PC-9 (cell line): ENCODE measurements at regions not wholly inside any gene's neighbourhood (a gene's known extent, or its start where the extent isn't known, plus 50 kb on each side); places are given as distances from the start of the nearest gene placed in this dataset.

Experiments
- BruUV-seq: library from RNA; stranded (reverse); fragments of 400-500 nt; replicated peaks from 2 replicates; lab custom pipeline; 2021; lab: Mats Ljungman, UMichigan
- CTCF ChIA-PET: fragments of 300-600 bp; sonication (Branson Sonifier 250); formaldehyde crosslinking; loops from one replicate; lab custom pipeline; 2022; ENCODE audit warnings: antibody characterized with exemption; lab: Charles Lee
- POLR2A ChIA-PET: fragments of 300-600 bp; sonication (Branson Sonifier 250); formaldehyde crosslinking; loops from one replicate; lab custom pipeline; 2022; ENCODE audit warnings: antibody characterized with exemption; ENCODE audit not compliant: unreplicated experiment; lab: Charles Lee
- DNase-seq, 2 experiments: peaks; one replicate each; pipeline versions ENCODE4 v3.0.0 to v3.0.0-alpha.2; 2015 to 2022; ENCODE audit warnings: mixed read lengths in 1 of 2
- H2AFZ ChIP-seq: fragments of 200-600 bp; sonication (generic); 2 replicates; pipeline ENCODE4 v1.8.1; 2017; ENCODE audit warnings: antibody characterized with exemption
- H3F3A ChIP-seq: fragments of 200-600 bp; sonication (generic); 2 replicates; pipeline ENCODE4 v1.8.1; 2017; ENCODE audit warnings: antibody characterized with exemption, mild to moderate bottlenecking, low read depth; ENCODE audit not compliant: insufficient read depth
- H3K27ac ChIP-seq: fragments of 200-600 bp; sonication (generic); 2 replicates; pipeline ENCODE4 v1.6.1; 2016; ENCODE audit warnings: mixed run types
- H3K27me3 ChIP-seq: fragments of 200-600 bp; sonication (generic); 2 replicates; pipeline ENCODE4 v1.6.1; 2016; ENCODE audit warnings: low read depth, mixed run types; ENCODE audit not compliant: insufficient read depth
- H3K36me3 ChIP-seq: fragments of 200-600 bp; sonication (generic); 2 replicates; pipeline ENCODE4 v1.6.1; 2016; ENCODE audit warnings: low read depth, mixed run types
- H3K4me1 ChIP-seq: fragments of 200-600 bp; sonication (generic); replicated peaks from 2 replicates; pipeline ENCODE4 v1.6.1; 2016; ENCODE audit warnings: mixed run types; ENCODE audit not compliant: insufficient read depth
- H3K4me2 ChIP-seq: fragments of 200-600 bp; sonication (generic); 2 replicates; pipeline ENCODE4 v1.6.1; 2017; ENCODE audit warnings: mixed run types
- H3K4me3 ChIP-seq: fragments of 200-600 bp; sonication (generic); 2 replicates; pipeline ENCODE4 v1.6.1; 2016; ENCODE audit warnings: mixed run types
- H3K79me2 ChIP-seq: fragments of 200-600 bp; sonication (generic); 2 replicates; pipeline ENCODE4 v1.6.1; 2017; ENCODE audit warnings: low read depth, mixed run types
- H3K9me2 ChIP-seq: fragments of 200-600 bp; sonication (generic); 2 replicates; pipeline ENCODE4 v1.8.1; 2017; ENCODE audit warnings: mild to moderate bottlenecking; ENCODE audit not compliant: insufficient read depth
- H3K9me3 ChIP-seq: fragments of 200-600 bp; sonication (generic); 2 replicates; pipeline ENCODE4 v1.8.1; 2016; ENCODE audit warnings: low read depth; ENCODE audit not compliant: insufficient read depth
- H4K20me1 ChIP-seq: fragments of 200-600 bp; sonication (generic); 2 replicates; pipeline ENCODE4 v1.8.1; 2017; ENCODE audit not compliant: insufficient read depth
- EZH2 ChIP-seq: fragments of 200-600 bp; sonication (generic); IDR thresholded peaks from 2 replicates; pipeline ENCODE4 v1.8.0; 2017; ENCODE audit warnings: antibody characterized with exemption, low read depth
- intact Hi-C: fragments of 100-400 bp; cut with micrococcal nuclease; formaldehyde crosslinking; loops from one replicate; pipeline ENCODE4 v1.10.0; 2022; ENCODE audit not compliant: unreplicated experiment
- TF ChIP-seq, protein P1 (sequence below): fragments of 200-600 bp; sonication (generic); conservative IDR thresholded peaks from 2 replicates; pipeline ENCODE4 v1.6.1; 2017; ENCODE audit warnings: mixed run types, antibody characterized with exemption, mild to moderate bottlenecking, moderate library complexity

- H3K27ac ChIP-seq = no peak overlapping the region
- H3K4me3 ChIP-seq = no peak overlapping the region
- no peak for DNase-seq
- H3K79me2 ChIP-seq = no peaks in the 10 kb centered on the region
- ChIA-PET POLR2A (no interaction called here), CTCF (no interaction called here)
- H3F3A ChIP-seq = no peaks in the 10 kb centered on the region
- H4K20me1 ChIP-seq = no peaks in the 10 kb centered on the region
- H3K4me1 ChIP-seq = no peaks in the 10 kb centered on the region
- no peaks in the 10 kb centered on the region for H3K9me3 ChIP-seq
- H2AFZ ChIP-seq = no peak overlapping the region
- no peak overlapping the region for H3K4me2 ChIP-seq
- intact Hi-C loops = no loop called here
- H3K27me3 ChIP-seq = no peaks in the 10 kb centered on the region
- H3K9me2 ChIP-seq = no peaks in the 10 kb centered on the region
- no peaks in the 10 kb centered on the region for H3K36me3 ChIP-seq
- BruUV-seq = no TSS peak
- TF ChIP-seq EZH2 = no peak
- TF ChIP-seq, protein P1, sequence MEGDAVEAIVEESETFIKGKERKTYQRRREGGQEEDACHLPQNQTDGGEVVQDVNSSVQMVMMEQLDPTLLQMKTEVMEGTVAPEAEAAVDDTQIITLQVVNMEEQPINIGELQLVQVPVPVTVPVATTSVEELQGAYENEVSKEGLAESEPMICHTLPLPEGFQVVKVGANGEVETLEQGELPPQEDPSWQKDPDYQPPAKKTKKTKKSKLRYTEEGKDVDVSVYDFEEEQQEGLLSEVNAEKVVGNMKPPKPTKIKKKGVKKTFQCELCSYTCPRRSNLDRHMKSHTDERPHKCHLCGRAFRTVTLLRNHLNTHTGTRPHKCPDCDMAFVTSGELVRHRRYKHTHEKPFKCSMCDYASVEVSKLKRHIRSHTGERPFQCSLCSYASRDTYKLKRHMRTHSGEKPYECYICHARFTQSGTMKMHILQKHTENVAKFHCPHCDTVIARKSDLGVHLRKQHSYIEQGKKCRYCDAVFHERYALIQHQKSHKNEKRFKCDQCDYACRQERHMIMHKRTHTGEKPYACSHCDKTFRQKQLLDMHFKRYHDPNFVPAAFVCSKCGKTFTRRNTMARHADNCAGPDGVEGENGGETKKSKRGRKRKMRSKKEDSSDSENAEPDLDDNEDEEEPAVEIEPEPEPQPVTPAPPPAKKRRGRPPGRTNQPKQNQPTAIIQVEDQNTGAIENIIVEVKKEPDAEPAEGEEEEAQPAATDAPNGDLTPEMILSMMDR = no peak
Measured at GRCh38 chr5:129821477-129822131, 73.7 kb downstream of the MINAR2 start.

DNA sequence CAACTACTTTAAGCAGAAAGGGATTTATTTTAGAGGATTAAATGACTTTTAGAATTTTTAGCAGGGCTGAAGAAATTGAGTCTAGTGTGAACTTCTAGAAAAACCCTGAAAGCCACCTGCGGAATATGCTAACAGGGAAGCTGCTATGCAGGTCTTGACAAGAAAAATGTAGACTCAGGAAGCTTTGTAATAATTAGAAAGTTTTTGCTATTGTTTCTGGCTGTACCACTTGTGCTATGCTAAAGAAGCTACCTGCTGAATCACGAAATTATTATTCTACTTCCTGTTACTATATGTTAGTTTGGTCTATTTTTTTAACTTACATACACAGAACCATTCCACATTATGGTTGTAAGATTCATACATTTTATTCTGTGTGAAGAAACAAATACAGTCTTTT lies 74.0 kb upstream of the CHSY3 start:
- TF ChIP-seq, protein P1 = no peak
- TF ChIP-seq EZH2 = no peak
- Histone ChIP-seq H3K27me3 (no peaks in the 10 kb centered on the region), H3K4me3 (no peak overlapping the region), H2AFZ (no peak overlapping the region), H3K9me2 (no peaks in the 10 kb centered on the region), H3K4me2 (no peak overlapping the region), H3K27ac (no peak overlapping the region), H3K4me1 (no peaks in the 10 kb centered on the region), H4K20me1 (no peaks in the 10 kb centered on the region), H3K9me3 (no peaks in the 10 kb centered on the region; the same call in 1 of the 2 replicates), H3K36me3 (no peaks in the 10 kb centered on the region), H3K79me2 (no peaks in the 10 kb centered on the region), H3F3A (no peaks in the 10 kb centered on the region)
- DNase-seq = no peak
- CTCF ChIA-PET = no interaction called here
- POLR2A ChIA-PET = no interaction called here
- BruUV-seq = no TSS peak
- intact Hi-C loops = no loop called here

DNA sequence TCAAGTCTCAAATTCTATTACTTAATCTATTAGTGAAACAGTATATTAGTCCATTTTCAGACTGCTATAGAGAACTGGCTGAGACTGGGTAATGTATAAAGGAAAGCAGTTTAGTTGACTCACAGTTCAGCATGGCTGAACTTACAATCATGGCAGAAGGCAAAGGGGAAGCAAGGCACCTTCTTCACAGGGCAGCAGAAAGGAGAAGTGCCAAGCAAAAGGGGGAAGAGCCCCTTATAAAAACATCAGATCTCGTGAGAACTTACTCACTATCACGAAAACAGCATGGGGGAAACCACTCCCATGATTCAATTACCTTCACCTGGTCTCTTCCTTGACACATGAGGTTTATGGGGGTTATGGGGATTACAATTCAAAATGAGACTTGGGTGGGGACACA lies 67.9 kb upstream of the CHSY3 start:
- Histone ChIP-seq H4K20me1 (0 out of 2 replicates have a peak, but pooled peaks cover 4% of the 10 kb centered on the region), H3K9me2 (no peaks in the 10 kb centered on the region), H3K4me2 (no peak overlapping the region), H3K27me3 (no peaks in the 10 kb centered on the region), H3K27ac (no peak overlapping the region), H3K4me3 (no peak overlapping the region), H3K79me2 (no peaks in the 10 kb centered on the region), H3K9me3 (no peaks in the 10 kb centered on the region; the same call in 1 of the 2 replicates), H3K4me1 (no peaks in the 10 kb centered on the region), H3F3A (no peaks in the 10 kb centered on the region), H2AFZ (no peak overlapping the region), H3K36me3 (no peaks in the 10 kb centered on the region)
- intact Hi-C loops = no loop called here
- ChIA-PET POLR2A (no interaction called here), CTCF (no interaction called here)
- DNase-seq = no peak
- no TSS peak for BruUV-seq
- TF ChIP-seq, protein P1 = no peak
- no peak for TF ChIP-seq EZH2
